ENCODE measurements at regions not wholly inside any gene's neighbourhood (a gene's known extent, or its start where the extent isn't known, plus 50 kb on each side); places are given as distances from the start of the nearest gene placed in this dataset.
"Not testable (repeated sequence)": the region's sequence is repeated elsewhere in the genome, so short reads cannot be mapped to it uniquely, and the experiment has no call there.

DNA sequence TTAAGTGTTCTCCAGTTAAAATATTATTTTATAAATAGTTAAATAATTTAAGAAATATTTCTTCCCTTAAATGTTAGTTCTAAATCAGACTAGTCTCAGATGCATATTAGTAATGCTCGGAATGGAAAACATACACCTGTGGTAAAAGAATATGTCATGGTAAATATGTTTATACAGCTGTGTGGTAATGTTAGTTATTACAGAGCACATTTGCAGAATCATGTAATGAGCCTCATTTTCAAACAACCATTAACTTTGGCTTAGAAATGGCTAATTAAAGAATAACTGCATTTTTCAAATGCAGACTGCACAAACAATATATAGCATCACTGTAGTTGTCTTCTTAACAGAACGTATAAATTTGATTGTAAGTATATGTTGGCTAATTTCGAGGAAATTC lies 90.3 kb downstream of the DISP1 start:
- no peak overlapping the region for H3K4me3 ChIP-seq (ENCODE audit: low read length)
- no peaks in the 10 kb centered on the region for H3K4me1 ChIP-seq (ENCODE audit: insufficient read depth, low read length)
- ChIA-PET CTCF (no interaction called here), POLR2A (no interaction called here)
- TF ChIP-seq, protein P1, sequence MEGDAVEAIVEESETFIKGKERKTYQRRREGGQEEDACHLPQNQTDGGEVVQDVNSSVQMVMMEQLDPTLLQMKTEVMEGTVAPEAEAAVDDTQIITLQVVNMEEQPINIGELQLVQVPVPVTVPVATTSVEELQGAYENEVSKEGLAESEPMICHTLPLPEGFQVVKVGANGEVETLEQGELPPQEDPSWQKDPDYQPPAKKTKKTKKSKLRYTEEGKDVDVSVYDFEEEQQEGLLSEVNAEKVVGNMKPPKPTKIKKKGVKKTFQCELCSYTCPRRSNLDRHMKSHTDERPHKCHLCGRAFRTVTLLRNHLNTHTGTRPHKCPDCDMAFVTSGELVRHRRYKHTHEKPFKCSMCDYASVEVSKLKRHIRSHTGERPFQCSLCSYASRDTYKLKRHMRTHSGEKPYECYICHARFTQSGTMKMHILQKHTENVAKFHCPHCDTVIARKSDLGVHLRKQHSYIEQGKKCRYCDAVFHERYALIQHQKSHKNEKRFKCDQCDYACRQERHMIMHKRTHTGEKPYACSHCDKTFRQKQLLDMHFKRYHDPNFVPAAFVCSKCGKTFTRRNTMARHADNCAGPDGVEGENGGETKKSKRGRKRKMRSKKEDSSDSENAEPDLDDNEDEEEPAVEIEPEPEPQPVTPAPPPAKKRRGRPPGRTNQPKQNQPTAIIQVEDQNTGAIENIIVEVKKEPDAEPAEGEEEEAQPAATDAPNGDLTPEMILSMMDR (IDR thresholded peaks at IDR 0.05): no peak
- no peaks in the 10 kb centered on the region for H3K27me3 ChIP-seq (ENCODE audit: control insufficient read depth in 1 of 2, insufficient read depth in 2 of 2, low read length in 2 of 2)
- H3K4me1 Mint-ChIP-seq (ENCODE audit: low read depth): no peaks in the 10 kb centered on the region
- peaks cover 3% of the 10 kb centered on the region for H3K36me3 Mint-ChIP-seq (ENCODE audit: low read depth)
- H3K4me3 Mint-ChIP-seq: no peak overlapping the region
- no peak for DNase-seq
- no peaks in the 10 kb centered on the region for H3K9me3 ChIP-seq (ENCODE audit: control insufficient read depth in 1 of 2, insufficient read depth in 1 of 2, low read length in 2 of 2)
- intact Hi-C loops (cut with DNase I, micrococcal nuclease): loop anchor here in 1 of 2 experiments (10.0 kb wide), 1 partner anchor 130 kb away; no protein-coding TSS in a partner anchor
- H3K27ac Mint-ChIP-seq: no peak overlapping the region
- no peaks in the 10 kb centered on the region for H3K36me3 ChIP-seq (ENCODE audit: insufficient read depth, low read length)
- ATAC-seq (ENCODE audit: poor library complexity): no peak
- H3K27me3 Mint-ChIP-seq: no peaks in the 10 kb centered on the region
- no peak overlapping the region for H3K27ac ChIP-seq (ENCODE audit: low read depth in 1 of 2, low read length in 2 of 2)
- peaks cover 2% of the 10 kb centered on the region for H3K9me3 Mint-ChIP-seq

DNA sequence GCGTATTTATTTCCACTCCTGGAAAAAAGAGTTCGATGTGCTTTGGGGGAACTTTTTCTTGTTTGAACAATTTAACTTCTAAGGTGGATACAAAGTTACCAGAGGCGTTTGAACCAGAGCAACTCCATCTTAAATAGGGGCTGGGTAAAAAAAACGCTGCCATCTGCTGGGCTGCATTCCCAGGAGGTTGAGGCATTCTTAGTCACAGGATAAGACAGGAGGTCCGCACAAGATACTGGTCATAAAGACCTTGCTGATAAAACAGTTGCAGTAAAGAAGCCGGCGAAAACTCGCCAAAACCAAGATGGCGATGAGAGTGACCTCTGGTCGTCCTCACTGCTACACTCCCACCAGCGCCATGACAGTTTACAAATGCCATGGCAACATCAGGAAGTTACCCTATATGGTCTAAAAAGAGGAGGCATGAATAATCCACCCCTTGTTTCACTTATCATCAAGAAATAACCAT lies 91.5 kb downstream of the DISP1 start:
- H3K9me3 Mint-ChIP-seq; H3K27me3 Mint-ChIP-seq; H3K9me3 ChIP-seq (ENCODE audit: control insufficient read depth in 1 of 2, insufficient read depth in 1 of 2, low read length in 2 of 2); POLR2A ChIA-PET; H3K4me1 ChIP-seq (ENCODE audit: insufficient read depth, low read length); CTCF ChIA-PET; H3K27ac ChIP-seq (ENCODE audit: low read depth in 1 of 2, low read length in 2 of 2); H3K27ac Mint-ChIP-seq; ATAC-seq (ENCODE audit: poor library complexity); DNase-seq; H3K4me3 ChIP-seq (ENCODE audit: low read length); H3K4me1 Mint-ChIP-seq (ENCODE audit: low read depth); H3K36me3 ChIP-seq (ENCODE audit: insufficient read depth, low read length); H3K4me3 Mint-ChIP-seq; H3K36me3 Mint-ChIP-seq (ENCODE audit: low read depth); H3K27me3 ChIP-seq (ENCODE audit: control insufficient read depth in 1 of 2, insufficient read depth in 2 of 2, low read length in 2 of 2): not testable (repeated sequence)
- intact Hi-C loops (cut with DNase I, micrococcal nuclease): loop anchor here in 1 of 2 experiments (10.0 kb wide), 1 partner anchor 132 kb away; no protein-coding TSS in a partner anchor

DNA sequence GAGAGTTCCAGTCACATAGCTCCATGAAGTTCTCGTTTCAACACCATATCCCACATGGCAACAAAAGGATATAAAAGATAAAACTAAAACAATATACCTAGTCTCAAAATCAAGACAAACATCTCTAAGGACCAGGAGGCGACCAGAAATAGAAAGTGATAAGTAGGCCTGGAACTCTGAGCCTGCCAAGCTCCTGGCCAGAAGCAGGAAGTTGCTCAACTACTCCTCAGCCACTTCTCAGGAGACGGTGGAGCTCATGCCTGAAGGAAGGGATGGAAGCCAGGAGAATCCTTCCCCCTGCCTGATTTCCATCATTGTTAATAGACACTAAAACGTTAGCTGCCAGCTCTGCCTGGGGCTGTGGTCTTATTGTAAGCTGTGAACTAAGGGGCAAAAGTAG lies 94.7 kb downstream of the DISP1 start:
- Mint-ChIP-seq H3K36me3 (ENCODE audit: low read depth) (peaks cover 5% of the 10 kb centered on the region), H3K4me1 (ENCODE audit: low read depth) (no peaks in the 10 kb centered on the region), H3K9me3 (peaks cover 2% of the 10 kb centered on the region), H3K27ac (no peak overlapping the region), H3K4me3 (no peak overlapping the region), H3K27me3 (no peaks in the 10 kb centered on the region)
- DNase-seq: no peak
- H3K4me3 ChIP-seq (ENCODE audit: low read length): no peak overlapping the region
- no peaks in the 10 kb centered on the region for H3K36me3 ChIP-seq (ENCODE audit: insufficient read depth, low read length)
- TF ChIP-seq, protein P1 (IDR thresholded peaks at IDR 0.05): no peak
- ChIA-PET POLR2A (no interaction called here), CTCF (no interaction called here)
- intact Hi-C loops (cut with DNase I, micrococcal nuclease): loop anchor here in 1 of 2 experiments (10.0 kb wide), 1 partner anchor 135 kb away; no protein-coding TSS in a partner anchor
- ATAC-seq (ENCODE audit: poor library complexity): no peak
- H3K9me3 ChIP-seq (ENCODE audit: control insufficient read depth in 1 of 2, insufficient read depth in 1 of 2, low read length in 2 of 2): no peaks in the 10 kb centered on the region
- no peak overlapping the region for H3K27ac ChIP-seq (ENCODE audit: low read depth in 1 of 2, low read length in 2 of 2)
- no peaks in the 10 kb centered on the region for H3K4me1 ChIP-seq (ENCODE audit: insufficient read depth, low read length)
- H3K27me3 ChIP-seq (ENCODE audit: control insufficient read depth in 1 of 2, insufficient read depth in 2 of 2, low read length in 2 of 2): no peaks in the 10 kb centered on the region

DNA sequence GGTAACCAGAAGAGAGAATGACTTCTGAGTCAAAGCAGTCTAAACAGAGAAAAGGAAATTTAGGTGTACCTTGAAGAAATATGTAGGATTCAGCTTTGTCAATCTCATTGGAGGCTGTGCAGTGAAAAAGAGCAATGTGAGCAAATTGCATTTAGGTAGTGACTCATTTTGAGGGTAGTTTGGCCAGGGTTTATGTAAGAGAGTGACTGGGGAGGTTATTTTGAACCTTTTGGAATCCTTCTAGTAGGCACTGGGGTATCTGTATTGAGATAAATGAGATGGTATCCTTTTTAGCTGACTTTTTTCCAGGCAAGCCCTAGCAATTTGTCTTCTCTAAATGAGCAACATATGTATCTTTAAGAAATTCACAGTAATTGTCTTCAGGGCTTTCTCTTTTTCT lies 95.9 kb downstream of the DISP1 start:
- H3K36me3 Mint-ChIP-seq (ENCODE audit: low read depth): peaks cover 13% of the 10 kb centered on the region
- no peaks in the 10 kb centered on the region for H3K27me3 ChIP-seq (ENCODE audit: control insufficient read depth in 1 of 2, insufficient read depth in 2 of 2, low read length in 2 of 2)
- DNase-seq: no peak
- no peaks in the 10 kb centered on the region for H3K9me3 ChIP-seq (ENCODE audit: control insufficient read depth in 1 of 2, insufficient read depth in 1 of 2, low read length in 2 of 2)
- TF ChIP-seq, protein P1 (IDR thresholded peaks at IDR 0.05): no peak
- H3K27ac ChIP-seq (ENCODE audit: low read depth in 1 of 2, low read length in 2 of 2): no peak overlapping the region
- H3K27ac Mint-ChIP-seq: no peak overlapping the region
- H3K36me3 ChIP-seq (ENCODE audit: insufficient read depth, low read length): no peaks in the 10 kb centered on the region
- no peaks in the 10 kb centered on the region for H3K4me1 Mint-ChIP-seq (ENCODE audit: low read depth)
- POLR2A ChIA-PET: no interaction called here
- intact Hi-C loops (cut with DNase I, micrococcal nuclease): no loop called here
- no peaks in the 10 kb centered on the region for H3K4me1 ChIP-seq (ENCODE audit: insufficient read depth, low read length)
- no peak for ATAC-seq (ENCODE audit: poor library complexity)
- peaks cover 6% of the 10 kb centered on the region for H3K9me3 Mint-ChIP-seq
- CTCF ChIA-PET: no interaction called here
- no peaks in the 10 kb centered on the region for H3K27me3 Mint-ChIP-seq
- no peak overlapping the region for H3K4me3 ChIP-seq (ENCODE audit: low read length)
- no peak overlapping the region for H3K4me3 Mint-ChIP-seq
